Activated CD4-positive, alpha-beta T cell treated with anti-CD3 and anti-CD28 coated beads, Interleukin-2, amount 50 U/mL, for 24 hours (primary cell): ENCODE measurements at regions not wholly inside any gene's neighbourhood (a gene's known extent, or its start where the extent isn't known, plus 50 kb on each side); places are given as distances from the start of the nearest gene placed in this dataset.

ENCODE experiments used
- DNase-seq, 2 donors: peaks; one replicate each; pipeline ENCODE4 v3.0.0-alpha.2; 2020; ENCODE audit warnings: low read depth in 1 of 2, low spot score in 1 of 2

GRCh38 chr21:38938343-38938742, 132.6 kb downstream of the ETS2 start:
- no peak for DNase-seq

GRCh38 chr21:38937844-38938243, 132.1 kb downstream of the ETS2 start:
- no peak for DNase-seq

GRCh38 chr21:38937286-38937790, 131.6 kb downstream of the ETS2 start:
- DNase-seq, result no peak

- no peak for DNase-seq
Measured at GRCh38 chr21:38936240-38936639, 130.5 kb downstream of the ETS2 start.

- no peak for DNase-seq
Measured at GRCh38 chr21:38933731-38934130, 128.0 kb downstream of the ETS2 start.

GRCh38 chr21:38931291-38931690, 125.6 kb downstream of the ETS2 start:
- DNase-seq, result no peak

GRCh38 chr21:38930853-38931252, 125.1 kb downstream of the ETS2 start:
- no peak for DNase-seq

GRCh38 chr21:38930066-38930465, 124.3 kb downstream of the ETS2 start:
- no peak for DNase-seq

GRCh38 chr21:38929652-38930051, 123.9 kb downstream of the ETS2 start:
- no peak for DNase-seq

- no peak for DNase-seq
Measured at GRCh38 chr21:38929142-38929541, 123.4 kb downstream of the ETS2 start.

GRCh38 chr21:38927776-38928175, 122.0 kb downstream of the ETS2 start:
- DNase-seq, result no peak

- DNase-seq, result no peak
Measured at GRCh38 chr21:38925923-38926322, 120.2 kb downstream of the ETS2 start.

- DNase-seq, result no peak
Measured at GRCh38 chr21:38925478-38925877, 119.7 kb downstream of the ETS2 start.

GRCh38 chr21:38924954-38925353, 119.2 kb downstream of the ETS2 start:
- no peak for DNase-seq

GRCh38 chr21:38923429-38923828, 117.7 kb downstream of the ETS2 start:
- DNase-seq, result no peak

- no peak for DNase-seq
Measured at GRCh38 chr21:38922474-38923235, 116.9 kb downstream of the ETS2 start.

GRCh38 chr21:38921511-38922251, 116.0 kb downstream of the ETS2 start:
- no peak for DNase-seq

- no peak for DNase-seq
Measured at GRCh38 chr21:38920631-38921398, 115.1 kb downstream of the ETS2 start.

GRCh38 chr21:38918607-38919346, 113.0 kb downstream of the ETS2 start:
- no peak for DNase-seq

GRCh38 chr21:38917043-38917774, 111.5 kb downstream of the ETS2 start:
- no peak for DNase-seq
